ENCODE measurements at regions not wholly inside any gene's neighbourhood (a gene's known extent, or its start where the extent isn't known, plus 50 kb on each side); places are given as distances from the start of the nearest gene placed in this dataset.

- TF ChIP-seq GATA2 (IDR thresholded peaks at IDR 0.05; ENCODE audit: low read depth, low read length): no peak
- TF ChIP-seq GATA3 (IDR thresholded peaks at IDR 0.05; ENCODE audit: low read depth, low read length): no peak
Observed at GRCh38 chr12:93127107-93127560, 198.0 kb upstream of the EEA1 start.

GRCh38 chr12:93127582-93128331 is 198.7 kb upstream of the EEA1 start:
- no peak for TF ChIP-seq GATA2 (IDR thresholded peaks at IDR 0.05; ENCODE audit: low read depth, low read length)
- TF ChIP-seq GATA3 (IDR thresholded peaks at IDR 0.05; ENCODE audit: low read depth, low read length): no peak

GRCh38 chr12:93128332-93128707 is 199.2 kb upstream of the EEA1 start:
- no peak for TF ChIP-seq GATA2 (IDR thresholded peaks at IDR 0.05; ENCODE audit: low read depth, low read length)

- no peak for TF ChIP-seq GATA3 (IDR thresholded peaks at IDR 0.05; ENCODE audit: low read depth, low read length)
- no peak for TF ChIP-seq GATA2 (IDR thresholded peaks at IDR 0.05; ENCODE audit: low read depth, low read length)
Observed at GRCh38 chr12:93130366-93131054, 201.4 kb upstream of the EEA1 start.

GRCh38 chr12:93133361-93133760 is 204.3 kb upstream of the EEA1 start:
- TF ChIP-seq GATA3 (IDR thresholded peaks at IDR 0.05; ENCODE audit: low read depth, low read length) (no peak), GATA2 (IDR thresholded peaks at IDR 0.05; ENCODE audit: low read depth, low read length) (no peak)

- TF ChIP-seq GATA2 (IDR thresholded peaks at IDR 0.05; ENCODE audit: low read depth, low read length): no peak
- TF ChIP-seq GATA3 (IDR thresholded peaks at IDR 0.05; ENCODE audit: low read depth, low read length): no peak
Observed at GRCh38 chr12:93134175-93134890, 205.2 kb upstream of the EEA1 start.

GRCh38 chr12:93134893-93135285 is 205.8 kb upstream of the EEA1 start:
- TF ChIP-seq GATA3 (IDR thresholded peaks at IDR 0.05; ENCODE audit: low read depth, low read length) (no peak), GATA2 (IDR thresholded peaks at IDR 0.05; ENCODE audit: low read depth, low read length) (no peak)

- TF ChIP-seq GATA2 (IDR thresholded peaks at IDR 0.05; ENCODE audit: low read depth, low read length) (no peak), GATA3 (IDR thresholded peaks at IDR 0.05; ENCODE audit: low read depth, low read length) (no peak)
Observed at GRCh38 chr12:93135286-93136239, 206.5 kb upstream of the EEA1 start.

GRCh38 chr12:93136253-93137055 is 207.4 kb upstream of the EEA1 start:
- TF ChIP-seq GATA2 (IDR thresholded peaks at IDR 0.05; ENCODE audit: low read depth, low read length) (no peak), GATA3 (IDR thresholded peaks at IDR 0.05; ENCODE audit: low read depth, low read length) (no peak)

GRCh38 chr12:93137656-93138612 is 208.8 kb upstream of the EEA1 start:
- TF ChIP-seq GATA2 (IDR thresholded peaks at IDR 0.05; ENCODE audit: low read depth, low read length): no peak
- no peak for TF ChIP-seq GATA3 (IDR thresholded peaks at IDR 0.05; ENCODE audit: low read depth, low read length)

GRCh38 chr12:93139028-93139665 is 210.1 kb upstream of the EEA1 start:
- no peak for TF ChIP-seq GATA2 (IDR thresholded peaks at IDR 0.05; ENCODE audit: low read depth, low read length)
- no peak for TF ChIP-seq GATA3 (IDR thresholded peaks at IDR 0.05; ENCODE audit: low read depth, low read length)

All from SH-SY5Y (cell line).